NT2/D1 (cell line): ENCODE measurements at regions not wholly inside any gene's neighbourhood (a gene's known extent, or its start where the extent isn't known, plus 50 kb on each side); places are given as distances from the start of the nearest gene placed in this dataset.
"Not testable (repeated sequence)": the region's sequence is repeated elsewhere in the genome, so short reads cannot be mapped to it uniquely, and the experiment has no call there.

Experiments used
- SUZ12 ChIP-seq: IDR thresholded peaks from 2 replicates; pipeline ENCODE4 v1.6.1; 2011; ENCODE audit not compliant: insufficient read length, insufficient read depth; ENCODE audit errors: extremely low read depth
- YY1 ChIP-seq: IDR thresholded peaks from 2 replicates; pipeline ENCODE4 v1.6.1; 2011; ENCODE audit not compliant: insufficient read length, insufficient read depth

DNA sequence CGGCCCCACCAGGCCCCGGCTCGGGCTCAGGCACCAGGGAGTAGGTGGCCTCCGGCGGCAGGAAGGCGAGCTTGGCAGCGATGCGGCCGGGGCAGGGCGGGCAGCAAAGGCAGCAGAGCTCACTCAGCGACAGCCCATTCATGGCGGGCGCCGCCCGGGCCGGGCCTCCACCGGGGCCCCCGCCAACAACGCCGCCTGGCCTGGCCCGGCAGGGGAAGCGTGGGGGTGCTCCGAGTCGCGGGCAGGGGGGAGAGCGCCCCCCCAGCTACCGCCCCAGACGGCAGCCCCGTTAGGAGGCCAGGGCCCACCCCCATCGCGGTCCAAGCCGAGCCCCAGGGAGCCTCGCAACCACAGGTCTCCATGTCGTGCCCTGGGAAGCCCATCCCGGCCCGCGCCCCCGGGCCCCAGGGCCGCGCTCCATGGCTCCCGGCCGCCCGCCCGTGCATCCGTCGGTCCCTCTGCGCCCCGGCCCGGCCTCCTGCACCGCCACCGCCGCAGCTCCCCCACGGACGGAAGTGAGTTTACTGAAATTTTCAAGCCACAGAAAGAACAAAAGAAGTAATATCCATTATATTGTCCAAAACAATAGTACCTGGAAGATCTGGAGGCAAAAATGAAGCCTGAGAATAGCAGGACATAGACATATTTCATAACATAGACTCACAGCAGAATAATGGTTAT, 126.6 kb upstream of the VPREB1 start:
- not testable (repeated sequence) for TF ChIP-seq YY1, SUZ12
